MM.1S (cell line): ENCODE measurements at regions not wholly inside any gene's neighbourhood (a gene's known extent, or its start where the extent isn't known, plus 50 kb on each side); places are given as distances from the start of the nearest gene placed in this dataset.

ENCODE experiments used
- CTCF ChIP-seq: fragments of 300-600 bp; sonication (generic); IDR thresholded peaks from 2 replicates; pipeline ENCODE4 v1.5.1; 2016; ENCODE audit warnings: antibody characterized with exemption, low read length, mixed read lengths
- EZH2 ChIP-seq: fragments of 300-600 bp; sonication (generic); optimal IDR thresholded peaks from 2 replicates; pipeline ENCODE3; 2017; ENCODE audit warnings: low read depth, mild to moderate bottlenecking, antibody characterized with exemption, low read length, mixed read lengths

- TF ChIP-seq CTCF, result no peak
- no peak for TF ChIP-seq EZH2
Measured at GRCh38 chr2:228541789-228542188, 360.3 kb upstream of the SPHKAP start.
